Fibroblast of the aortic adventitia (primary cell): ENCODE measurements at regions not wholly inside any gene's neighbourhood (a gene's known extent, or its start where the extent isn't known, plus 50 kb on each side); places are given as distances from the start of the nearest gene placed in this dataset.
A peak's percentile ranks its signal among the peaks of the same experiment; 100 is the strongest.

Source experiments
- DNase-seq: peaks from one replicate; pipeline ENCODE4 v3.0.0-alpha.2; 2010; ENCODE audit warnings: low read depth
- H3K4me3 ChIP-seq: 2 replicates; pipeline ENCODE4 v1.5.1; 2011; ENCODE audit warnings: low read depth, mild to moderate bottlenecking, control low read depth, low read length, moderate library complexity
- CTCF ChIP-seq: IDR thresholded peaks from 2 replicates; pipeline ENCODE4 v1.5.1; 2011; ENCODE audit warnings: mild to moderate bottlenecking, low read length, control low read depth, inconsistent platforms; ENCODE audit not compliant: insufficient read depth

DNA sequence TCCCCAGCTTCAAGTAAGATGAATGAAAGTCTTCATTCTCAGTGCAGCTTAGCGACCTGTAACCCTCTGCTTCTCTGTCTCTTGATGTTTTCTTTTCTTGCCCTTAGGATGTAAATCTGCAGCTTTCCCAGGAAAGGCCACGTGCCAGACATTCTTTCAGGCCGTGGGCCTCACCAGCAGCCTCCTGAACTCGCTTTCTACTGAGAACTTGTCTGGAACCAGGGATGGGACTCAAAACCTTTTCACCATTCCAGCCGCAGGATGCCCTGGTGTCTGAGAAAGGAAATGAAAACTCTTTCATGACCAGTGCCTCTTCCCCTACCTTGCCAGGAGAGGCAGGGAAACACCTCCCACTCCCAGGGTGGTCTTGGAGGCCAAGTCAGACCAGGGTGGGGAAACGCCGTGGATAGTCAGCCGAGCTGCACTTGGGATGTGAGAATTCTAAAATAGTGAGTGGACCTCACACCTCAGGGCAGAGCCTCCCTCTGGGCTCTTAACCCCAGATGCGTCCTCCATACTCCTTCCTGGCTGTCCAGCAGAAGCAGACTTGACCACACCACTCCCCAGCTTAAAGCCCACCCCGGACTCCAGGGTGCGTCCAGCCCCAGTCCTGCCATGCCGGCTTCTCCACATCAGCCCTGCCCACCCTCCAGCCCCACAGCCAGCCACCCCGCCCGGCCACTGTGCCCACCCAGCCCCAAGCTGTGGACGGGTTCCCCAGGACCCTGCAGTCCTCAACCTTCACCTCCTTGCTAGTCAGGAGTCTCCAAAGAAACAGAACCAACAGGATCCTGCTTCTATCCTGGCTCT is 115.5 kb downstream of the TWIST2 start:
- DNase-seq = peak; percentile 27
- TF ChIP-seq CTCF = no peak
- no peak overlapping the region for H3K4me3 ChIP-seq

DNA sequence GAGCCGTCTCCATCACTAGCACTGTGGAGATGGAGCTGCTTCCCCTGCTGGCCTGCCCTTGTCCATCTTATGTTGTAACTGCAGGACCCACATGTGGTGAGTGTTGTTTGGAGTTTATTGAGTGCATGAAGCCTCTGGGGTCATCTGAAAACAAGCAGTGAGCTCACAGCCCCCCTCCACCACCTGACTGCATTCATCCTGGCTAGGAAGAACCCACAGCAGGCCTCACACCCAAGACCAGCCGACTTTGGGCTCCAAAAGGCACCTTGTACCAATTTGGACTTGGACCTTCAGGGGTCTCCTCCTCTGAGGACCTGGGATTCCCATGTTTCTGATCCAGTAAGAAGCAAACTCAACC is 116.1 kb downstream of the TWIST2 start:
- DNase-seq = no peak
- TF ChIP-seq CTCF = no peak
- no peak overlapping the region for H3K4me3 ChIP-seq

DNA sequence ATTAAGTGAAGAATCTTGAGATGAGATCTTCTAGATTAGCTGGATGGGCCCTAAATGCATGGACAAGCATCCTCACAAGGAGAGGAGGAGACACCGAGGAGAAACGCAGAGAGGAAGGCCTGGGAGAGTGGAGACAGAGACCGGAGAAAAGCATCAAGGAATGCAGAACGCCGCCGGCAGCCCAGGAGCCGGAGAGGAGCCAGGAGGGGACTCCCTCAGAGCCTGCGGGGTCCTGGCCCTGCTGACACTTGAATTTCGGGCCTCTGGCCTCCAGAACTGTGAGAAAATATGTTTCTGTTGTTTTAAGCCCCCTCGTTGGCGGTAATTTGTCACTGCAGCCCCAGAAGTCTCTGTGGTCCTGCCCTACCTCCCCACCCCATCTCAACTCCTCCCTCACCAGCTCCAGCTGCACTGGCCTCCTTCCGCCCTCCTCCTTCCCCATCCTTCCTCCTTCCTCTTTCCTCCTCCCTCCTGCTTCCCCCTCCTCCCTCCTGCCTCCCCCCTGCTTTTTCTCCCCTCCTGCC is 116.7 kb downstream of the TWIST2 start:
- no peak overlapping the region for H3K4me3 ChIP-seq
- DNase-seq = no peak
- no peak for TF ChIP-seq CTCF

DNA sequence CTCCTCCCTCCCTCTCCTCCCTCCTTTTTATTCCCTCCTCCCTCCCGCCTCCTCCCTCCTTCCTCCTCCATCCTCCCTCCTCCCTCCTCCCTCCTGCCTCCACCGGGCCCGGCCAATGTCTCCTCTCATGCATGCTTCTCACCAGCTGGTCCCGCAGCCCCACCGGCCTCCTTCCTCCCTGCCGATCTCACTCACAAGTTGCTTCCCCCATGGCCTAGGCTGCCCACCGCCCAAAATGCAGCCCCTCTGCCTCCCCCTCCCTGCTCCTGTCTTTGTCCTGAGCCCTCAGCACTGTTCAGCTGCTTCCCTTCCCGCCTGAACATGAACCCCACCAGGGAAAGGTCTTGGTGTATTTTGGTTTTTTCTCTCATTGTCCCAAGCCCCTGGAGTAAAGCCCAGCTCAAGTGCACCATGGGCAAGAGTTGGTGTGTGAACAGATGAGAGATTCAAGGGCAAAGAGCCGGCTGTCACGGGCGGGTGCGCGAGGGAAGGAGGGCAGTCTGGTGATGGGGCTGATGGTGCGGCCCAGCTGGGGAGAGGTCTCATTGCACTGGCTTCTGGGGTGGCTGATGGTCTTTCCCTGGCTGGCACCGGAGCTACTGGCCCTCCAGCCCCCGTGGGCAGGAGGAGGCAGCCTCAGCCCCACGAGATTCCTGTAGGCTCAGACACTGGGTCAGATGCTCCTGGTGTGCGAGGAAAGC is 117.6 kb downstream of the TWIST2 start:
- DNase-seq = no peak
- no peak for TF ChIP-seq CTCF

DNA sequence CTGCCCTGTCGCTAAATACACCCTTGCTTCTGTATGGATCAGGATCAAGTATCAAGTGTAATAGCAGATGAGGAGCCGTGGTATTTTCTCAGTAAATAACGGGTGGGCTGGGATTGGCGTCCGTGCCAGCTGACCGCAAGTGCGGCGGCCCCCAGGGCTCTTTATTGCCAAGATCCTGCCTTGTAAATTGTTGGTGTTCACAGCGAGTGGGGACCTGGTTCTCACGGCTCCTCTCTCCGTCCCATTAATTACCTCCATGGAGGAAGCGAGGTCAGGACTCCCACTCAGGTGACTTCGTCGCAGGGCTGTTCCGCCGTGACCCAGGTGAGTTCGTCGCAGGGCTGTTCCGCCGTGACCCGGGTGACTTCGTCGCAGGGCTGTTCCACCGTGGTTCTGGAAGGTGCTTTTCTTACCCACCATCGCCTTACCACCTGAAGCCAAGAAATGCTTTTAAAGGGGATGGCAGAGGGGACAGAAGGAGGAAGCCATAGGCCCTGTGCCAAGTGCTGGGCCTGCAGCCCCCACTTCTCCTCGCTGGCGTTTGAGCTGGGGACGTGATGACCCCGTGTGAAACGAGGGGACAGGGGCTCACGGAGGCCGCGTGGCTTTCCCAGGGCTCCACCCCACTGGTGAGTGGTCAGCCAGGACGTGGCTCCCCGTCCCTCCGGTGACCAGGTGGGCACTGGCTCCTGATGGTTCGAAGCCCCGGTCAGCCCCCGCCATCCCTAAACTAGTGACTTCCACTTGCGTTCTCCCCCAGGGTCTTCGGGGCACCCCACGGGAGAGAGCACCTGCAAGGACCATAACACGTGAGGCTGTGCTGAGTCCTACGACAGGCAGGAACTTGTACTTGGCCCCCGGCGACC is 118.4 kb downstream of the TWIST2 start:
- TF ChIP-seq CTCF = no peak
- H3K4me3 ChIP-seq = no peak overlapping the region
- no peak for DNase-seq

More for the DNA sequence above, 117.6 kb downstream of the TWIST2 start:
- H3K4me3 ChIP-seq = no peak overlapping the region
